ENCODE measurements at regions not wholly inside any gene's neighbourhood (a gene's known extent, or its start where the extent isn't known, plus 50 kb on each side); places are given as distances from the start of the nearest gene placed in this dataset.

GRCh38 chr3:161759444-161759843 lies 262.8 kb downstream of the OTOL1 start:
- no peak for DNase-seq (ENCODE audit: extremely low read depth in 1 of 4, low spot score in 3 of 4)
- no TSS peak for BruUV-seq (replicated peaks)
- no peaks in the 10 kb centered on the region for H3K9me1 ChIP-seq (ENCODE audit: control insufficient read depth, insufficient read depth, low read length)
- intact Hi-C loops (cut with micrococcal nuclease) (no loop called here), in situ Hi-C loops (cut with MboI) (no loop called here)
- no peak overlapping the region for H3K27ac ChIP-seq (ENCODE audit: extremely low read depth, low read depth, low read length)
- H3K4me3 ChIP-seq: no peak overlapping the region
- no peak overlapping the region for H3K4me2 ChIP-seq (ENCODE audit: insufficient read depth, low read length)
- ChIA-PET CTCF (ENCODE audit: low intra/inter-chr PET ratio) (no interaction called here), POLR2A (no interaction called here)
- no peaks in the 10 kb centered on the region for H3K4me1 ChIP-seq (replicated peaks in 1 of 2; ENCODE audit: control insufficient read depth in 2 of 2, insufficient read depth in 2 of 2, low read length in 2 of 2)
- H3K9ac ChIP-seq (ENCODE audit: insufficient read depth in 1 of 2, low read depth in 2 of 2, low read length in 2 of 2): no peak overlapping the region
- H3K36me3 ChIP-seq (ENCODE audit: control insufficient read depth, insufficient read depth, low read length): no peaks in the 10 kb centered on the region
- H2AFZ ChIP-seq (ENCODE audit: low read depth, low read length): no peak overlapping the region
- no peak for FAIRE-seq
- no peak for TF ChIP-seq MAFG (tag; conservative IDR thresholded peaks at IDR 0.05)
- TF ChIP-seq TEAD1 (CRISPR knock-in tag; IDR thresholded peaks at IDR 0.05): no peak
- TF ChIP-seq NCOA1 (IDR thresholded peaks at IDR 0.05; ENCODE audit: low read depth): no peak
- no peak for TF ChIP-seq NR4A1 (CRISPR knock-in tag; IDR thresholded peaks at IDR 0.05)
- no peak for TF ChIP-seq NR4A1 (tag; IDR thresholded peaks at IDR 0.05)
- no peak for TF ChIP-seq NFE2L1 (tag; IDR thresholded peaks at IDR 0.05; ENCODE audit: borderline replicate concordance, low read depth)
- no peak for TF ChIP-seq ZNF707 (CRISPR knock-in tag; conservative IDR thresholded peaks at IDR 0.05)
- no peaks in the 10 kb centered on the region for H3K27me3 ChIP-seq (ENCODE audit: control insufficient read depth in 2 of 2, insufficient read depth in 2 of 2, low read length in 2 of 2)
- H3K9me3 ChIP-seq (replicated peaks; ENCODE audit: control insufficient read depth, insufficient read depth, low read depth, low read length): no peaks in the 10 kb centered on the region
- H3K79me2 ChIP-seq (ENCODE audit: control insufficient read depth, insufficient read depth, low read length): no peaks in the 10 kb centered on the region
- 0% methylated on average over 2 of the region's 2 CpGs for WGBS (ENCODE audit: insufficient coverage, low coverage, missing lambda C conversion rate)
- no peak for ATAC-seq
- no peaks in the 10 kb centered on the region for H4K20me1 ChIP-seq (replicated peaks; ENCODE audit: control insufficient read depth, insufficient read depth, low read length)

- no peak overlapping the region for H3K4me3 ChIP-seq
- DNase-seq (ENCODE audit: extremely low read depth in 1 of 4, low spot score in 3 of 4) (no peak), ATAC-seq (no peak), FAIRE-seq (no peak)
- H2AFZ ChIP-seq (ENCODE audit: low read depth, low read length): no peak overlapping the region
- no peaks in the 10 kb centered on the region for H4K20me1 ChIP-seq (replicated peaks; ENCODE audit: control insufficient read depth, insufficient read depth, low read length)
- no peaks in the 10 kb centered on the region for H3K4me1 ChIP-seq (replicated peaks in 1 of 2; ENCODE audit: control insufficient read depth in 2 of 2, insufficient read depth in 2 of 2, low read length in 2 of 2)
- 7% methylated on average over 3 of the region's 3 CpGs for WGBS (ENCODE audit: insufficient coverage, low coverage, missing lambda C conversion rate)
- intact Hi-C loops (cut with micrococcal nuclease): no loop called here
- POLR2A ChIA-PET: no interaction called here
- H3K79me2 ChIP-seq (ENCODE audit: control insufficient read depth, insufficient read depth, low read length): no peaks in the 10 kb centered on the region
- H3K9me1 ChIP-seq (ENCODE audit: control insufficient read depth, insufficient read depth, low read length): no peaks in the 10 kb centered on the region
- BruUV-seq (replicated peaks): no TSS peak
- no peak overlapping the region for H3K27ac ChIP-seq (ENCODE audit: extremely low read depth, low read depth, low read length)
- in situ Hi-C loops (cut with MboI): no loop called here
- no peak overlapping the region for H3K4me2 ChIP-seq (ENCODE audit: insufficient read depth, low read length)
- CTCF ChIA-PET (ENCODE audit: low intra/inter-chr PET ratio): no interaction called here
- H3K27me3 ChIP-seq (ENCODE audit: control insufficient read depth in 2 of 2, insufficient read depth in 2 of 2, low read length in 2 of 2): no peaks in the 10 kb centered on the region
- H3K36me3 ChIP-seq (ENCODE audit: control insufficient read depth, insufficient read depth, low read length): no peaks in the 10 kb centered on the region
- H3K9ac ChIP-seq (ENCODE audit: insufficient read depth in 1 of 2, low read depth in 2 of 2, low read length in 2 of 2): no peak overlapping the region
- H3K9me3 ChIP-seq (replicated peaks; ENCODE audit: control insufficient read depth, insufficient read depth, low read depth, low read length): peaks cover 2% of the 10 kb centered on the region
- TF ChIP-seq ZNF318 (IDR thresholded peaks at IDR 0.05; ENCODE audit: borderline replicate concordance in 1 of 2, low read depth in 1 of 2) (no peak), POLR2A (conservative IDR thresholded peaks at IDR 0.05) (no peak), ZNF76 (CRISPR knock-in tag; IDR thresholded peaks at IDR 0.05; ENCODE audit: borderline replicate concordance) (no peak), GABPB1 (CRISPR knock-in tag; IDR thresholded peaks at IDR 0.05) (no peak)
Measured at GRCh38 chr3:161766331-161766730, 269.7 kb downstream of the OTOL1 start.
